Psoas muscle (tissue), 7 donors: ENCODE measurements at regions not wholly inside any gene's neighbourhood (a gene's known extent, or its start where the extent isn't known, plus 50 kb on each side); places are given as distances from the start of the nearest gene placed in this dataset.

Experiments used
- ATAC-seq, 4 donors: fragments of 200-7000 bp; cut with Tn5 transposase; one replicate each; pipeline ENCODE4 v1.9.1; 2020; ENCODE audit warnings: moderate library complexity in 3 of 4, mild to moderate bottlenecking in 2 of 4
- DNase-seq, 2 donors: peaks; one replicate each; pipeline ENCODE4 v3.0.0-alpha.2; 2020
- H3K27ac ChIP-seq: fragments of 200-600 bp; one replicate; pipeline ENCODE4 v1.8.0; 2022
- H3K27me3 ChIP-seq, 3 donors: fragments of 200-600 bp in 1 of 3; one replicate each; pipeline versions ENCODE4 v1.6.1 to v1.8.0; 2013 to 2022; ENCODE audit warnings: low read length in 2 of 3, mild to moderate bottlenecking in 2 of 3, moderate library complexity in 1 of 3; ENCODE audit not compliant: insufficient read depth in 3 of 3
- H3K36me3 ChIP-seq, 2 donors: fragments of 200-600 bp in 1 of 2; one replicate each; pipeline versions ENCODE4 v1.6.1 to v1.8.0; 2013 to 2022; ENCODE audit warnings: low read depth in 1 of 2, mild to moderate bottlenecking in 1 of 2, moderate library complexity in 1 of 2; ENCODE audit not compliant: insufficient read depth in 1 of 2
- H3K4me1 ChIP-seq: fragments of 200-600 bp; one replicate; pipeline ENCODE4 v1.8.0; 2022
- H3K4me3 ChIP-seq: fragments of 200-600 bp; one replicate; pipeline ENCODE4 v1.8.0; 2022; ENCODE audit warnings: mild to moderate bottlenecking
- H3K9me3 ChIP-seq: fragments of 200-600 bp; one replicate; pipeline ENCODE4 v1.8.0; 2022
- CTCF ChIP-seq: fragments of 200-600 bp; IDR thresholded peaks from one replicate; pipeline ENCODE4 v1.8.0; 2022; ENCODE audit warnings: antibody characterized with exemption
- WGBS, 3 donors: extraction: QIAGEN DNeasy Blood & Tissue Kit; methylation state at CpG; one replicate each; pipeline versions ENCODE4 v1.1.6 to v1.1.7; 2013; 5-methylcytosine and 5-hydroxymethylcytosine counted together
- intact Hi-C, 2 donors: fragments of 100-400 bp; cut with DNase I; formaldehyde crosslinking; loops; one replicate each; pipeline versions ENCODE4 v1.11.0 to v1.14.2; 2022
- donor health status: healthy with polysubstance abuse.
- donor health status: DM: no; HTN: no; CAD: no; lungs with moderate emphysema.
- donor health status: Bipolar disorder and iron deficiency.
- donor health status: healthy.
- donor health status: DM: yes; HTN: yes; CAD: no.
- donor health status: DM: no; HTN: no; CAD: no.
- donor health status: DM: yes; HTN: yes; CAD: no.

- Histone ChIP-seq H3K9me3 (no peaks in the 10 kb centered on the region), H3K4me1 (no peaks in the 10 kb centered on the region), H3K27me3 (no peaks in the 10 kb centered on the region), H3K4me3 (no peak overlapping the region), H3K36me3 (no peaks in the 10 kb centered on the region), H3K27ac (no peak overlapping the region)
- ATAC-seq = no peak
- DNase-seq = no peak
- TF ChIP-seq CTCF = no peak
- intact Hi-C loops = no loop called here
Observed at GRCh38 chr5:125357660-125358059, 611.2 kb upstream of the ZNF608 start.

- no peaks in the 10 kb centered on the region for H3K36me3 ChIP-seq
- no peaks in the 10 kb centered on the region for H3K27me3 ChIP-seq
- H3K27ac ChIP-seq = no peak overlapping the region
- H3K9me3 ChIP-seq = no peaks in the 10 kb centered on the region
- ATAC-seq (no peak), DNase-seq (no peak)
- no peak overlapping the region for H3K4me3 ChIP-seq
- TF ChIP-seq CTCF = no peak
- WGBS, 3 donors = 86 to 96% (median 88%) methylated on average over 2 of the region's 2 CpGs
- H3K4me1 ChIP-seq = no peaks in the 10 kb centered on the region
- intact Hi-C loops = no loop called here
Observed at GRCh38 chr5:125365747-125366146, 619.3 kb upstream of the ZNF608 start.

GRCh38 chr5:125367702-125368101 lies 621.3 kb upstream of the ZNF608 start:
- H3K4me1 ChIP-seq = no peaks in the 10 kb centered on the region
- ATAC-seq = no peak
- no peak for DNase-seq
- no peaks in the 10 kb centered on the region for H3K27me3 ChIP-seq
- 81 to 86% (median 83%) methylated on average over 1 of the region's 1 CpG for WGBS, 3 donors
- no peak overlapping the region for H3K4me3 ChIP-seq
- H3K9me3 ChIP-seq = no peaks in the 10 kb centered on the region
- H3K27ac ChIP-seq = no peak overlapping the region
- TF ChIP-seq CTCF = no peak
- intact Hi-C loops = no loop called here
- H3K36me3 ChIP-seq = no peaks in the 10 kb centered on the region

- Histone ChIP-seq H3K27me3 (no peaks in the 10 kb centered on the region), H3K9me3 (no peaks in the 10 kb centered on the region), H3K4me1 (no peaks in the 10 kb centered on the region), H3K4me3 (no peak overlapping the region), H3K27ac (no peak overlapping the region), H3K36me3 (no peaks in the 10 kb centered on the region)
- ATAC-seq (no peak), DNase-seq (no peak)
- TF ChIP-seq CTCF = no peak
- intact Hi-C loops = no loop called here
Observed at GRCh38 chr5:125370461-125371205, 624.2 kb upstream of the ZNF608 start.
